ENCODE measurements at regions not wholly inside any gene's neighbourhood (a gene's known extent, or its start where the extent isn't known, plus 50 kb on each side); places are given as distances from the start of the nearest gene placed in this dataset.

DNA sequence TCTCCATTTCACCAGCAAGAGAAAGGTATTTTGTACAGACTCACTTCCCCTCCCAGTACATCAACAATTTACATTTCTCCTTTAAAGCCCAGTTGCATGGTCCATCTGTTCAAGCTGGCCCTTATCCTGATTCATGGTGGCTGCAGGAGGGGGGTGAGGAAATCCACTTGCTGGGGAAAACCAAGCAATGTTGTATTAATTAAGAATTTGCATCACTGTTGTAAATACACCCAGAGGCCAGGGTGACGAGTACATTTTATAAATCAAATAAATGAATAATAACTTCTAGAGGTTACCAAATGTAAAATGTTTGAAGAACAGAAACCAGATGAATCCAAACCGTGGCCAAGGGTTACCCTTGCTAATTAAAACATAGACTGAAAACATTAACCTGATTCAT is 395.9 kb upstream of the INTU start:
- ChIA-PET POLR2A (ENCODE audit: low non-redundant PET) (no interaction called here), CTCF (interaction anchor here (0.6 kb wide), 1 partner anchor 489 kb away, joined by 5 read pairs; no protein-coding TSS in a partner anchor)
- TF ChIP-seq CTCF (conservative IDR thresholded peaks at IDR 0.05; ENCODE audit: low read depth) = no peak
- H3K27ac ChIP-seq = no peak overlapping the region
- DNase-seq (ENCODE audit: low spot score) = no peak

DNA sequence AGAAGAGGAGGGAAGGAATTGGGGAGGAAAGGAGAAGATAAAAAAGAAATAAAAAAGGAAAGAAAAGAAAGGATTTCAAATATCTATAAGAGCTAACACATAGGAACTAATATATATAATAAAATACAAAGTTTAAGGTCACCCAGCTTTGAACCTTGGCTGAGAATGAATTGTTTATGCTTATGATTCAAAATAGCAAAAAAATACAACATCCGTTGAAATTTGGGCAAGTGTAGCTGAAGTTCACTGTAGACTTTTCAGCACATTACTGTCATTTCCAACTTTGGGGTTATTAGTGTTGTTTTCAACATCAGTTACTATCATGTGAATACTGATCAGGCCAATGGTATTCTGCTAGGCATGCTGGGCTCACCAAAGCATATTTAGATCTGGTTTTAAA is 395.2 kb upstream of the INTU start:
- CTCF ChIA-PET = no interaction called here

GRCh38 chr4:127238956-127239475 is 393.7 kb upstream of the INTU start:
- ChIA-PET POLR2A (ENCODE audit: low non-redundant PET) (no interaction called here), CTCF (no interaction called here)
- DNase-seq (ENCODE audit: low spot score) = no peak
- H3K27ac ChIP-seq = no peak overlapping the region
- TF ChIP-seq CTCF (conservative IDR thresholded peaks at IDR 0.05; ENCODE audit: low read depth) = no peak

More for the DNA sequence above, 395.2 kb upstream of the INTU start:
- POLR2A ChIA-PET (ENCODE audit: low non-redundant PET) = no interaction called here
- TF ChIP-seq CTCF (conservative IDR thresholded peaks at IDR 0.05; ENCODE audit: low read depth) = no peak
- no peak for DNase-seq (ENCODE audit: low spot score)
- H3K27ac ChIP-seq = no peak overlapping the region

DNA sequence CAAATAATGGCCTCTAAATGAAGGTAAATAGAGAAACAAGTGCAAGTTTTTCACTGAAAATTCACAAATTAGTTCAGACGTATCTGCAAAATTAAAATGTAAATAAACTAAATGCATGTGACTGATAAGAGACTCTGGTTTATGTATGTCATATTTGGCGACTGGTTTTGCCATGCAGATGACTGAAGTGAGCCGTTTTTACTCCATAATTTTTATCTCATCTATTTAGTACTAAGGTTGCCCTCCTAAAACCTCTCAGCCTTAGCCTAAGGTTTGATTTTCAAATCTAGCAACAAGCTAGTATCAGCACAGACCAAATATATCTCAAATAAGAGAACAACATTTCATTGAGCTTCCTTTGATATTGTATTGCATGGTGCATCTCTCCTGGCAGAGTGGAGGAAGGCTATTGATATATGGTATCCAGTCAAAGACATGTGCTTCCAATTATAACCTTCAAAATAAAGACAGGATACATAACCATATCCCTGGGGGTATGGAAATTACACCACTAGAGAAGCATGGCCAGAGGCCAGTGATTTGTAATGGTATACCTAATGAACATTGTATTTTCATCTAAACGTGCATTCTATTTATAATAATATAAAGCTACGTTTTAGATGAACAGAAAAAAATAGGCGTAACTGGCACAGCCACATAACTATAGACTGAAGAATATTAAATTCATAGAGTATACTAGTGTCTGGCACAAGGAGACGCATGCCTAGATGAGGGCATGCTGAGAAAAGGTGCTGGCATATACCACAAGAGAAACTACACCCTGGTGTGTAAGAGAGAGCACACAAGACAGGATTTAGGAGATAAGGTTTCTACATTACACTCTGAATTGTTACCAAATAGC is 392.6 kb upstream of the INTU start:
- TF ChIP-seq CTCF (conservative IDR thresholded peaks at IDR 0.05; ENCODE audit: low read depth) = no peak
- DNase-seq (ENCODE audit: low spot score) = no peak
- ChIA-PET POLR2A (ENCODE audit: low non-redundant PET) (no interaction called here), CTCF (no interaction called here)
- no peak overlapping the region for H3K27ac ChIP-seq

GRCh38 chr4:127240764-127241105 is 392.0 kb upstream of the INTU start:
- no peak overlapping the region for H3K27ac ChIP-seq
- TF ChIP-seq CTCF (conservative IDR thresholded peaks at IDR 0.05; ENCODE audit: low read depth) = no peak
- ChIA-PET POLR2A (ENCODE audit: low non-redundant PET) (no interaction called here), CTCF (no interaction called here)
- DNase-seq (ENCODE audit: low spot score) = no peak

GRCh38 chr4:127244515-127244914 is 388.2 kb upstream of the INTU start:
- no peak for TF ChIP-seq CTCF (conservative IDR thresholded peaks at IDR 0.05; ENCODE audit: low read depth)
- ChIA-PET CTCF (no interaction called here), POLR2A (ENCODE audit: low non-redundant PET) (no interaction called here)
- no peak overlapping the region for H3K27ac ChIP-seq
- DNase-seq (ENCODE audit: low spot score) = no peak

All from RWPE1 (cell line).